Urothelium cell line (cell line): ENCODE measurements at regions not wholly inside any gene's neighbourhood (a gene's known extent, or its start where the extent isn't known, plus 50 kb on each side); places are given as distances from the start of the nearest gene placed in this dataset.
"Not testable (repeated sequence)": the region's sequence is repeated elsewhere in the genome, so short reads cannot be mapped to it uniquely, and the experiment has no call there.

Source experiments
- DNase-seq: peaks from one replicate; pipeline ENCODE4 v3.0.0; 2011; ENCODE audit warnings: low spot score, mixed read lengths
- FAIRE-seq: peaks from 2 replicates; lab custom pipeline; 2011; peaks lifted over from hg19 to GRCh38; lab: Jason Lieb, UNC

- FAIRE-seq, result no peak
- peak; percentile 38 for DNase-seq
Observed at GRCh38 chr15:38002883-38003477, 68.5 kb downstream of the TMCO5A start.

DNA sequence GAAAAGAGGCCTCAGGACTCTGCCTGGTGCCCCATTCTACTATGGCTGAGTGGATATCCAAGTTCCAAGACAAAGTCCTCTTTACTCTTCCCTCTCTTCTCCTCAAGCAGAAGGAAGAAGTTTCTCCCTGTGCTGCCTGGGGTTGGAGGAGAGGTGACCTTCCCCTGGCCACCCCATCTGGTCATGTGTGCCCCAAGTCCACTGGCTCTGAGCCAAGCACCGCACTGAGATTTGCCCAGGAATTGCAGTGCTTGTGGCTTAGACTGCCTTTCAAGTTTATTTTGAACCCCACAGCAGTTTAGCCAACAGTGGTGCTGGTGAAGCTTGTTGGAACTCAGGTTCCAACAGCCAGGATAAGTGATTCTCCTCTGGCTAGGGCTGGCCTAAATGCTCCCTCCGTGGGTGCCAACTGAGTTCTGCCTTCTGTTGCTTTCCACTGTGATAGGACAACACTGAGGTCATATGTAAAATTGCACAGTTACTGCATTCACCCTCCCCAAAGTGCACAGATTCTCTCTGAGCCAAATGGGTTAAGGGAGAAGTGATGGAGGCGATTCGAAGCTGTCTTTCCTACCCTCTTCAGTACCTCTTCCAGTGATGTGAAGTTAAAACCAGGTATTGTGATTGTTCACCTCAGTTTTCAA is 69.9 kb downstream of the TMCO5A start:
- DNase-seq, result no peak
- FAIRE-seq, result no peak

DNA sequence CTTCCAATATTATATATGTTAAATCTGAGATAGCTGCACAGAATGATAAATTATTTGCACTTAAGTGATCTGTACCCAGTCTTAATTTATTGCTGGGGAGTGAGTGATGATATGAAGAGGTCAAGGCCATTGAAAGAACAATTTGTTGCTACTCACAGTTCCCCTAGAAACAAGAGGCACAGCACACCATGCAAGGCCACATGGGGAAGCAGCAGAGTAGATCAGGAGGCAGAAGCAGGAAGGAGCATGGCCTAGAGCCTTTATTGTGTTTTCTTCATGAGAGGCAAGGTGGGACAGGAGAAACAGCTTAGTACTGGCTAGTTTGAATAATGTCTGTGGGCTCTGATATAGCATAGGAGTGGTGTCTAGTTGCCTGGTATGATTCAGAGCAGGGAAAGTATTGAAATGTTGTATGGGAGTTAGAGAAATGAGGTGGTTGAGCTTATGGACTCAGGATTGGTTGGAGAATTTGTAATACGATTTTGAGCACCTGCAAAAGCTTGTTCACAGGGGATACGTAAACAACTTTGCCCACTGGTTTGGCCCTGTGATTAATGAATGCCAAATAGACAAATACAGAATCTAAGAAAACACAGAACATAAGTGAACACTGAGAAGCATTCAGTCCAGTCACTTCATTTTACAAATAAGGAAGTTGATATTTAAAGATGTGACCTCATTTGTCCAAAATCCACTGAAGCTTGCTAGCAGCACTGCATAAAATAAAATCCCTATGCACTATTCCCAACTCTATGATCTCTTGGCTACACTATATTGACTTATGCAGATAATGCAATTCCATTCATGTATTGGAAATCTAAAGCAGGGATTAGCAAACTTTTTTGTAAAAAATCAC is 71.7 kb downstream of the TMCO5A start:
- no peak for FAIRE-seq
- DNase-seq, result no peak

- no peak for FAIRE-seq
- no peak for DNase-seq
Observed at GRCh38 chr15:38010395-38010794, 76.0 kb downstream of the TMCO5A start.

DNA sequence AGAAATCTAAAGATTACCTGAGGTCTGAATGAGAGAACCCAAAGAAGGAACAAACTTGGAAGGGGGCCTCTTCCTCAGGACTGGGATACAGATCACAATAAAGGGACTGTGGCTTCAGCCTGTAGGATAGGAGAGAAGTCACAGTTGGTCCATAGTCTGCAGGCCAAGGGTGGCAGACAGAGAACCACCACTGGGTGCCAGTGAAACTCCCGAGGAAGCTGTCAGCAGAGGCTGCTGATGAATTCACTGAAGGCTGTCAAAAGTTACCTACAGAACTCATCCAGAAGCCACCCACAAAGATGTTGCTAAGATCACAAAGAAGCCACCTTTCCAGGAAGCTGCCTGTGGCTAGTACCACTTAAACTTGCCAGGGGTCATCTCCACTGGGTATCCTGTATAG is 78.5 kb downstream of the TMCO5A start:
- DNase-seq, result no peak

GRCh38 chr15:38017721-38018120 is 83.3 kb downstream of the TMCO5A start:
- DNase-seq (no peak), FAIRE-seq (no peak)

More for the DNA sequence above, 78.5 kb downstream of the TMCO5A start:
- FAIRE-seq, result no peak

DNA sequence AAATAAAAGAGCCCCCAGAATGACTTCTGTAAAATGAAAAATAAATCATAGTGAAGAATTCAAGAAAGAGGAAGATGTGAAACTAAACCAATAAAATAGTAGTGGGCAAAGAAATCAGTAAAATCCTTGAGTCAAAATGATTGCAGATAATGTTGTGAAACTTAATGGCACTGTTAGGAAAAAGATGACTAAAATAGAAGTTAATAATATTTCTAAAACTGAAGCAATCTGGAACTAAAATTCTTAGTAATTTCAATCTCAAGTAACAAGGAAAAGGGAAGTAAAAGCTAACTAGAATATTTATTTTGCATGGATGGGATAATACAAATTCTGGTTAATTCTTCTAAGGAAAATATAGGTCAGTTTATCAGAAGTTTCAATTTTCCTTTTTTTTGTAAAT is 84.6 kb downstream of the TMCO5A start:
- no peak for FAIRE-seq
- no peak for DNase-seq

DNA sequence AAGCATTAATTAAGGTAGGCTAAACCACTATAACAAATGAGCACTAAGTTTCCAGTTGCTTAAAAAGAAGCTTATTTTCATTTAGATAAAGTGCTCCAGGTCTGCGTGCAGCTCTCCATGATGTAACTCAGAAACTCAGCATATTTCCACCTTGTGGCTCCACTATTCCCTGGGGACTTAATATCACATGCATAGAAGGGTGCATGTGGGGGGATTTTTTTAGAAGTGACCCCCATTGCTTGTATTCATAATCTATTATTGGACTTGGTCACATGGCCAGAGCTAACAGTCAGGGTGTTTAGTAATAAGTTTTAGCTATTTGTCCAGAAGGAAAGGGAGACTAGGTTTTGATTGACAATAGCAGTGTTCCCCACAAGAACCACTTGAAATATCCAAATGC is 86.8 kb downstream of the TMCO5A start:
- no peak for FAIRE-seq

GRCh38 chr15:38024293-38025091 is 90.1 kb downstream of the TMCO5A start:
- no peak for DNase-seq
- no peak for FAIRE-seq

More for the DNA sequence above, 86.8 kb downstream of the TMCO5A start:
- no peak for DNase-seq

DNA sequence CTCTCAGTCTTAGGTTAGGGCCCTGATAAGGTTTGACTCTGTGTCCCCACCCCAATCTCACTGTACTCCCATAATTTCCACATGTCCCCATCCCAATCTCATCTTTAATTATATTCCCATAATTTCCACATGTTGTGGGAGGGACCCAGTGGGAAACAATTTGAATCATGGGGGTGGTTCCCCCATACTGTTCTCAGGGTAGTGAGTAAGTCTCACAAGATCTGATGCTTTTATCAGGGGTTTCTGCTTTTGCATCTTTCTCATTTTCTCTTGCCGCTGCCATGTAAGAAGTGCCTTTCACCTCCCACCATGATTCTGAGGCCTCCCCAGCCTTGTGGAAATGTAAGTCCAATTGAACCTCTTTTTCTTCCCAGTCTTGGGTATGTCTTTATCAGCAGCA is 91.2 kb downstream of the TMCO5A start:
- not testable (repeated sequence) for DNase-seq, FAIRE-seq

- FAIRE-seq, result no peak
- no peak for DNase-seq
Observed at GRCh38 chr15:38028869-38029268, 94.4 kb downstream of the TMCO5A start.

- no peak for DNase-seq
- no peak for FAIRE-seq
Observed at GRCh38 chr15:38029736-38030135, 95.3 kb downstream of the TMCO5A start.

DNA sequence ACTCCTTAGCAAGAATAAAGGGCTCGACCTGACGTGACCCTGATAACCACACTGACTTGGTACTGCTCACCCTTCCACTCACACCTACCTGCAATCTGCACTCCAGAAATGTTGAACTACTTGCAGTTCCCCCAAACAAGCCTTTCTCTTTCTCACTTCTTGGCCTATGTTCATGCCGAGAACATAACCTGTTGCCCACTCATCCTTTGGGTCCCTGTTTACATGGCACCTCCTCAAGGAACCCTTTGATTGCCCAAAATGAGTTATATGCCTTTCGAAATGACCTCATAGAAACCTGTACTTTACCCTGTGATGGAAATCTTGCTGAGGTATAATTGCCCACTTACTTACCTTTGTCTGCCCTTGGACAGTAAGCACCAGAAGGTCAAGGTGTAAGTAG is 96.2 kb downstream of the TMCO5A start:
- no peak for FAIRE-seq
- DNase-seq, result no peak

DNA sequence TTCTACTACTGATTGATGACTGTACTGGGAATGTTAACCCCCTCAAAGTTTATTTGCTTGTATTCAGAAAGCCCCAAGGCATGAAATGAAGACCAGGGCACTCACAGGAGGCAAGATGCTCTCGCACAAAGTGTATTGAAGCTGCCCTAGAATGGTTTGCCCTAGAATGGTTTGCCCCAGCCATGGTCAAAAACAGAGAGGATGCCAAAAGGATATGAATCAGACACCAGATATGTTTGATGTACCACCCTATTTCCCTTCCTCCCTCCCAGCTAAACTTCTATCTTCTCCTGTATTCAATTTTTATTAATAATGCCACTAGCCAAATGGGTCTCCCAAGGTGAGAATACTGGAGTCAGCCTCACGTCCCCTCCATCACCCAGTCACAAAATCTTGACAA is 101.3 kb downstream of the TMCO5A start:
- FAIRE-seq, result no peak
- no peak for DNase-seq

DNA sequence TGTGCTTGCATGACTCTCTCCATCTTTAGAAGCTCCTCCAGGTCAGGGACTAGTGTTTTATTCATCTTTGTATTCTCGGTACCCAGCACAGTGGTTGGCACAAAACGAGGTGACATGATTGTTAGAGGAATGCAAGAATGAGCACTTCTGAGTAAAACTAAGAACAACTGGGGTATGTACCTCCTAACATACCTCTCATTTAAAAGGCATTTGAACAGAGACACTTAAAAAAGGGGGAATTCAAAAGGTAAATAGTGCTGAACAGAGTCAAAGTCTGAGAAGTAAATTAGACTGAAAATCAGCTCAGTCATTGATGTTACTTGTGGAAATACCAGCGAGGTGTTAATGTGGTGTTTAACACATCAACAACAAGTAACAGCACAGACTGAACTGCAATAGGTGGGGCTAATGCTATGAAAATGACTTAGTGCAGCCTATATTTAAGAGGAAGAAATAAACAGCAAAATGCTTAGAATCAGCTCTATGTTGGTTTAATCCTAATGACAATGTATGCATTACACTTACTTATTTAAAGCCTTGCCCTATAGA is 102.4 kb downstream of the TMCO5A start:
- no peak for FAIRE-seq

DNA sequence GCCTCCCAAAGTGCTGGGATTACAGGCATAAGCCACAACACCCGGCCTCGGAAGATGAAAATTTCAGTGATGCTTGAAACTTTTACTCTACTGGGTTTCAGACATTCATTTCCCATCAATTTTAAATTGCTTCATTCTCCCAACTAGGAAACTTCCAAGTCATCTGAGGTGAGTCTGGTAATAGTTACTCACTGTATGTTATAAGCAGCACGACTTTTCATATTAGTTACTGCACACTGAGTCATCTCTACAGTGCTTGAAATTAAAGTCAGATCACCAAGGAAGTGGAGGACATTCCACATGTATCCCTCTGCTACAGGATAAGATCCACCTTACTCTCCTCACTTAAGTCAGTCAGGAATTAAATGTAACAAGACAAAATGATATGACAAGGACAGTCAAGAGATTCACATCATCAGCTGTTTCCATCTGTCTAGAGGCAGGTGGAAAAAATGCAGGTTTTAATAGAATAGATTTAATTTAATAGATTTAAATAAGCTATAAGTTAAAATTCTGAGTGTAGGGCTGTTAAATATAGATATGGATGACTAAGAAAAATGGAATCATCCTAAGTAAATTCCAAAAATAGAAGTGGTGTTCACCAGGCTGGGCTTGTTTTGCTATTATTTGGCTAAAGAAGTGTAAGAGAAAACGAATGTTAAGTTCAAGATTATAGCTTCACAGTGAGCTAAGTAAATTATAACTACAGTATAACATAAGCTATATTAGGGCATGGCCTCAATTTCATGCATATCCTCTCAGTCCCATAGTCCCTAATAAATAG is 104.4 kb downstream of the TMCO5A start:
- DNase-seq (peak; percentile 40), FAIRE-seq (no peak)

More for the DNA sequence above, 102.4 kb downstream of the TMCO5A start:
- no peak for DNase-seq

DNA sequence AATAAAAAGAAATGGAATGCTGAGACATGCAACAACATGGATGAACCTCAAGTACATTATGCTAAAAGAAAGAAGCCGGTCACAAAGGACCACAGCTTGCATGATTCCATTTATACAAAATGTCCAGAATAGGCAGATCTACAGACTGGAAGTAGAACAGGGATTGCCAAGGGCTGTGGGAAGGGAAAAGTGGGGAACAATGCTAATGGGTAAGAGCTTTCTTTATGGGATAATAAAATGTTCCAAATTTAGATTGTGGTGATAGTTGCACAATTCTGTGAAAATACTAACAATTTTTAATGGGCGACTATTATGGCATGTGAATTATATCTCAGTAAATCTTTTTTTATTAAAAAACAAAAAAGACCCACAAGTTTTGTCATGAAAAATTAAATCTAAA is 106.2 kb downstream of the TMCO5A start:
- FAIRE-seq (no peak), DNase-seq (no peak)

DNA sequence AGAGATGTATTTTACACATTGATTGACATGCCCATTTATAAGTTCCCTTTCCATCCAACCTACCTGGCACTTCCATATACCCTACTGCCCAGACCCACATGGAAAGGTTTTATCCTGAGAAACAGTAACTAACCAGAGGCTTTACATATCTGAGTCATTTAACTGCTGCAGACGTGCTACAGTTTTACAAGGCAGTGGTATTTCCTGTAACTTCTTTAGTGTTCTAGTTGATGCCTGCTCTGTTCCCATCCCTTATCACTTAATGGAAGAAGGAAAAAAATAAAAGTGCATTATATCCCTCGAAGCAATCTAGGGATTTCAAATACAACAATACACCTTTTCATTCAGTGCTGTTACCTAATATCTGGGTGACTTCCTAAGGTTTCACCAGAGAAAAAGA is 107.1 kb downstream of the TMCO5A start:
- peak; percentile 26 for DNase-seq
- no peak for FAIRE-seq

GRCh38 chr15:38042211-38042610 is 107.8 kb downstream of the TMCO5A start:
- DNase-seq (no peak), FAIRE-seq (no peak)
